Stimulated activated CD4-positive, alpha-beta T cell treated with anti-CD3 and anti-CD28 coated beads, TNF-alpha, amount 100 ng/mL, for 24 hours (primary cell): ENCODE measurements at regions not wholly inside any gene's neighbourhood (a gene's known extent, or its start where the extent isn't known, plus 50 kb on each side); places are given as distances from the start of the nearest gene placed in this dataset.
"Not testable (repeated sequence)": the region's sequence is repeated elsewhere in the genome, so short reads cannot be mapped to it uniquely, and the experiment has no call there.

ENCODE experiments used
- DNase-seq, 3 experiments: peaks; one replicate each; pipeline ENCODE4 v3.0.0-alpha.2; 2020; ENCODE audit warnings: low read depth in 3 of 3

DNA sequence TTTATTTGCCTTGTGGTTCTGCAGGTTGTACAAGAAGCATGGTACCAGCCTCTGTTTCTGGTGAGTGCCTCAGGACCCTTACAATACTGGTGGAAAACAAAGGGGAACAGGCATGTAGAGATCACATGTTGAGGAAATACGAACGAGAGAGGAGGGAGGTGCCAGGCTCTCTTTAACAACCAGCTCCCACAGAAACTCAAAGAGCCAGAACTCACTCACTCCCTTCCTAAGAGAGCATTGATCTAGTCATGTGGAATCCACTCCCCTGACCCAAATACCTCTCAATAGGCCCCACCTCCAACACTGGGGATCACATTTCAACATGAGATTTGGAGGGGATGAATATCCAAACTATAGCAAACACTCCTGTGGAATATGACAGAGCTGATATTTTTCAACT lies 938.0 kb downstream of the GALC start:
- DNase-seq = no peak

DNA sequence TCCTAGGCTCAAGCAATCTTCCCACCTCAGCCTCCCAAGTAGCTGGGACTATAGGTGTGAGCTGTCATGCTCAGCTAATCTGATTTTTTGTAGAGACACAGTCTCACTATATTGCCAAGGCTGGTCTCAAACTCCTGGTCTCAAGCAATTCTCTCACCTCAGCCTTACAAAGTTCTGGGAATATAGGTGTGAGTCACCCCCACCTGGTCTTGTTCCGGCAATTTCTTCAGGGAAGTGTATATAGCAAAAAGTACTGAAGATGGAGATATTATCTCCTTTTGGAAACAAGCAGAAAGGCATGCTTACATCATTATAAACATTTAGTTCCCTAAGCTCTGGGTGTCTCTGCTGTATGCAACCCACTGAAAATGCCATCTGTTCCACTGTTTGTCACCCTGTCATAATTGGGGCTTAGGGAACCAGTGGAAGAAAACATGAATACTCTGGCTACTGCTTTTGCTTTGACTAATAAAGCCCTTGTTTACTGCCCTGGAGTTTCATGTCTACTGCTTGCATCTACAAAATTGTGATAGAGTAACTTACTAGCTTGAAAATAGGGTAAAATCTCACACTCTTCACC lies 940.2 kb downstream of the GALC start:
- DNase-seq = no peak

DNA sequence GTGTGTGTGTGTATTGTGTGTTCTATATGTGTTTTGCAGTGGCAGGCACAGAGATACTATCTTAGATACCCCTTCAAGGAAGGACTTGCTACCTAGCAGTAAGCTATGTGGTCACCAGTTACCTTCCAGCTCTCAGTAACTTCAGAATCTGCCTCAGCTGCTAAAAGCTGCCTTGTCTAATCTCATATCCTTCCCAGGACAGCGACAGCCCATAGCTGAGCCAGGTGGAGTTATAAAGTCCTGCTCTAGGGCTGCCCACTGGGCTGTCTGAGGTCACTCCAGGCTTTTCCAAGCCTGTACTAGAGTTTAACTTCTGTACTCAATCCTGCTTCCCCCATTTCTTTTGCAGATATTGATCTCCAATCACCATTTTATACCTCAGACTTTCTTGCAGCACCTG lies 942.6 kb downstream of the GALC start:
- DNase-seq = no peak

DNA sequence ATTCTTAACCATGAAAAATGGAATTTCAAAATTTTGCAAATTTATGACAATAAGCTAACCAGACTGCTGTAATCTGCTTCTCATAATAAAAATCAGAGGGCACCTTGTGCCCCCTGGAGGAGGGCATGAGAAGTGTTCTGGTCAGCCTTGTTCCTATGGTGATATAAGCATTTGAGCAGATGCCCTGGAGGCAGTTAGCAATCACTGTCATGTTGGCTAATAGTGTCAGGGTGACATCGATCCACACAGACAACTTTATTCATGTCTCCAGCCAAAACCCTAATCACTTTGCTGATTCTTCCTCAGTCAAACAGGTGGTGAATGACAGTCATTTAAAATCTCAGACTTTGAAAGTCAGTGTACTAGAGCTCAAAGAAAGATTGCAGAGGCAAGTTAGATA lies 943.0 kb downstream of the GALC start:
- no peak for DNase-seq

DNA sequence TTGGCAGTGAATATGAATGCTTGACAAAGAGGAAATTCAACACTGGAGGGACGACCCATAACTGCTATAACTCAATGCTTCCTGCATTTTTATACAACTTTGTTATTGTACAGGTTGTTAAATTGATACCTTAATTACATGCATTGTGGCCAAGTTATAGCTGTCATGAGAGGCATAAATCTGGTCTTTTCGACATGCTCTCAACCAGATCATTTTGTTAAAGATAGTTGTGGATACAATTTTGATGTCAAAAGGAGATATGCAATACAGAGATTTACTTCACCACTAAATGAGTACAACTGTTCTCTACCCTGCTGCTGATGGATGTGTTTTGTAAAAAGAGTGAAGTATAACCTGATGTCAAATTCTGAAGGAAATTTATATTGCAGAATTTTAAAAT lies 946.0 kb downstream of the GALC start:
- DNase-seq = no peak

DNA sequence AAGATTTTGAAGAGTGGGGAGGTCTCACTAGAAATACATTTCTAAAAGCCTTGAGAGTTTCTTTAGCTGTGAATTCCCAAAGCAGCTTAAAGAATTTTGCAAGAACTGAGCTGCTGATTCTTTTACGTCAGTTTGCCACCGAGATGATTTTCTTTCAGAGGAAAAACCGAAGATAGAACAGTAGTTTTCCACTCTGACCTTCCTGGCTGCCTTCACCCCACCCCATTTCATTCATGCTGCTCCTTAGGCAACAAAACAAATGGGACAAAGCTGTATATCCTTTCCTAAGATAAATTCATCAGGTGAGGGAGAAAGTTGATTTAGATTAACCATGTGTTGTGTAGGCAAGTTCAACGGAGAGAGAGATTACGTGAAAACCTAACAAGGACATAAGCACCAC lies 947.0 kb downstream of the GALC start:
- DNase-seq = no peak

DNA sequence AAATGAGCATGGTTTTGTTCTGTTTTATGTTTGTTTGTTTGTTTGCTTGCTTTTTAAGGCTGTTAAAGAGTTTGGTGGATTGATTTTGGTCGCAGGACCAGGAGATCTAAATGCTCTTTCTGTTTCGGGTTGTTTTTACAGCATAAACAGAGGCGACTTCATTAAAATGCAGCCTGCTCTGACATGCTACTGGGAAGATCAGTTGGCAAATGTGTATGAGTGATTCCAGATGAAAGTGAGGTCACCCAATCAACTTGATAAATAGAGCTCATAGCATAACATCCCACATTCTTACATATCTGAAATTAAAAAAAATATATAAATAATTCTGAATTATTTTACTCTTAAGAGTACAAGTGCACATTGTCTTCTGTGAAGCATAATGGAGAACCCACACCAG lies 947.7 kb downstream of the GALC start:
- no peak for DNase-seq

DNA sequence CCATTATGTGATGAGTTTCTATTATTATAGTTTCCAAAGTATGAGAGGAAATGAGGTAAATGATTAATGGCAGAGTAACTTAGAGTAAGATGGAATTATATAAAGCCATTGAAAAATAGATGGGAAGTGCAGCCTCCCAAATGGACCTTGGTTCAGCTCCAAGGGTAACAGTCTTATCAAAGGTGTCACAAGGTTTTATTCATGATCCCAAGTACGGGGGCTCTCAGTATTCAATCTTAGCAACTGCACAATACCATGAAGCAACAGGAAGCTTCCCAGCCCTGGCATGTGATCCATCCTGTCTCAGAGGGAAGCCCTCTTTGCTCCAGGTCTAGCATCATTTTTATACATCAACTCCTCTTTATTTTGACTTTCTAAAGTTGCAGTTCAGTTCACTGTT lies 948.2 kb downstream of the GALC start:
- DNase-seq = no peak

DNA sequence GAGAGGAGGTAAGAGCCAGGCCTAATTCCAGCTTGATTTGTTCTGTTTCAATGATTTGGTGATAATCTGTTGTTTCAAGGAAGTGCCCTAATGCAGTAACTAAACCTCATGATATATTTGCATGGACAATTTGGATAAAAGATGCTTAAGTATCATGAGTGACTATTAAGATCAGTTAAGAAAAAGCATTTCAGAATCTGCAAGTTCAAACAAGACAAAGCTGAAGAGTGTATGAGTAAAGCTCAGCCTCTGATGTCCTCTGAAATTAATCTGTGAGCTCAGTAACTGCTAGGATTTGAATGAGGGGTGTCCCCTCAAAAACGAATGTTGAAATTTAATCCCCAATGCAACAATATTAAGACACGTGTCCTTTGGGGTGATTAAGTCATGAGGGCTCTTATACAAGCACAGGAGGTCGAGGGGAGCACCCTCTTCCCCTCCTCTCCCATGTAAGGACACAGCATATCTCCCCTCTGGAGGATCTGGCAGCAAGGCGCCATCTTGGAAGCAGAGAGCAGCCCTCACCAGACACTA lies 949.2 kb downstream of the GALC start:
- no peak for DNase-seq

DNA sequence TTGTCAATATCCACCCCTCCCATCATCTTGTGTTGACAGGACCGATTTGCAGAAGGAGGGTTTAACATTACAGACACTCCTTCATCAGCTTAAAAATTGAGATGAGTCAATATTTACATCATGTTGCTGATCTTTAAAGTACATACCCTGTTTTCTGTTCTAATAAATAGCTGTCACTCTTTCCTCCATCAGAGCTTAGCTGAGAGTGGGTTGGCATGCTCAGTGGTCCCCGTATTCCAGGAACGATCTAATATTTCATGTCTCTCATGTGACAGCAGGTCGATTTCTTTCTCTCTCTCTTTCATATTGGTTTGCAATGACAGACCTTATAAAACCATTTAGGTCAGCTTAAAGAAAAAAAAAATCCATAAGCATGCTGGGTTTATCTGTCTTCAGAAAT lies 950.6 kb downstream of the GALC start:
- no peak for DNase-seq

DNA sequence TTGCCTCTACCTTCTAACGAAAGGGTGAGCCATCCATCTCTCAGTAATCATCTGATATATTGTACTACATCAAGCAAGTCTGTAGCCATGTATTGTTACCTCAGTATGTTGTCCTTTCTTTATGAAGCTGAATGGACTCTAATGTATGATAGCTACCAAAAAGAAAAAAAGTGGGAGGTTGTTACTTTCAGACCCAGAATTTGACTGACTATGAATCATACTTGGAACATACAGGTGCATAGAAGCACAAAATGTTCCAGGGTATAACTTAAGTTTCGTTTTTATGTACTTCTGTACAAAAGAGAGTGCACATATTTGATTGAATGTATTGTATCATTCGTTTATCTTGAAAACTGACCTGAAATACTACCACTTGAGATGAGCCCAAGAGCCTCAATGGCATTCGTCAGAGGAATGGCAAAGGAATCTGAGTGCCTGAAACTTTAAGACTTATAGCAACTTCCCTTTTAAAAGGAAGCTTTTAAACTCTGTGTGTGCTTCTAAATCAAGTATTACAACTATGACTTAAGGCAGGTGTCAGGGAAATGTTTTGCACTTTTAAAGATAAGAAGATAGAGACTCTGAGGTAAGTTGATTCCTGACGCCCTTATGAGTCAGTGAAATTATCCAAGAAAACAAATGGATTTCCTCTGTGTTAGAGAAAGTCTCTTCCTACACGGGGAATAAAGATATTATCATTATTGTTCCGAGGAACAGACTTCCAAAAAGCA lies 951.5 kb downstream of the GALC start:
- no peak for DNase-seq

DNA sequence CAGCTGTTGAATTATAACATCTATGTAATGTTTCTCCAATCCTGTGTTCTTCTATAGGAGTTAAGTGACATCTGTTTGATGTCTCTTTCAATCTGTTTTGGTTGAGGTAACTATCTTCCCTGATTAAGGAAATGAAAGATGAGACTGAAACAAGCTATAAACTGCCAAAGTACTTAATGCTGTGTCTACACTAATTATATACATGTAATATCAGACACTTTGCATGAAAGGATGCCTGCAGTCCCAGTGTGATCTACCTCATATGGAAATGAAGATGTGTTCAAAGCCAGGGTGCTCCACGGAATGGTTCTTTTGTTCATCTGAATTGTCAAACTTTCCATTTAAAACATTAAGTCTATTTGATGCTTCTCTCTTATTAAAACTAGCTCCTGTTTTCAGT lies 958.3 kb downstream of the GALC start:
- no peak for DNase-seq

DNA sequence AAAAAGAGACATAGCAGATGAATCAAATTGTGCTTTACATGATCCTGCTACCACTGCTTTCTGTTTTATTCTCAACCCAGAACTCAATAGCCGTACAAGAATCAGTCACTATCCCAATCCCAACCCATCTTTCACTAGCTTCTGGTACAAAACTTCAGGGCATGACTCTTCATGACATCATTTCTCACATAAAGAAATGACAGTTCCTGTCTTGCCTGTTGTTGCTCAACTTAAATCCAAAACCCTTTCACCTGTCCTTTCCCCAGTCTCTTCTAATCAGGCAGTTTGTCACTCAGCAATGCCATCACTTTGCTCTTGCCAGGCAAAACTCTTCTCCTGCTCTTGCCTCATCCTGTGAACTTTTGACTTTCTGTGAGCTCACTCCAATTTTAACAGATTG lies 962.8 kb downstream of the GALC start:
- no peak for DNase-seq

DNA sequence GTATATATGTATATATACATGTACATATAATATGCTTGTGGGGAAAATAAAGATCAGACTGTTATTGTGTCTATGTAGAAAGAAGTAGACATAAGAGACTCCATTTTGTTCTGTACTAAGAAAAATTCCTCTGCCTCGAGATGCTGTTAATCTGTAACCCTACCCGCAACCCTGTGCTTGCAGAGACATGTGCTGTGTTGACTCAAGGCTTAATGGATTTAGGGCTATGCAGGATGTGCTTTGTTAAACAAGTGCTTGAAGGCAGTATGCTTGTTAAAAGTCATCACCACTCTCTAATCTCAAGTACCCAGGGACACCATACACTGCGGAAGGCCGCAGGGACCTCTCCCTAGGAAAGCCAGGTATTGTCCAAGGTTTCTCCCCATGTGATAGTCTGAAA lies 972.9 kb downstream of the GALC start:
- DNase-seq = not testable (repeated sequence)

DNA sequence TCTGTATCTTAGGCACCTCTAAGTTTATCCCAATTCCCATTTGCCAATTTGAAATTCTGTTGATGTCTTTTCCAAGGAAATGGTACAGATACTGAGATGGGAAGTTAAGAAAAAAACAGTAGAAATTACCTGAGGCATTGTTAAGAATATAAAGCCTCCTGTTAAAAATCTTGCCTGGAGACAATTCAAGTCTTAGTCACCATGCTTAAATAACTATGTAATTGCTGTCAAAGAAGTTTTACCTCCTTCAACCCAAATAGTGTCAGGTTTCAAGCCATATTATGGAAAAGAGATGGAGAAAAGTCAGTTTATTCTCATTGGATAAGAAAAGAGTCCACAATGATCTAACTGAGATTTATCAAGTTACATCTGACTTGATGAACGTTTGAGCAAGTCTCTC lies 974.7 kb downstream of the GALC start:
- DNase-seq = no peak

DNA sequence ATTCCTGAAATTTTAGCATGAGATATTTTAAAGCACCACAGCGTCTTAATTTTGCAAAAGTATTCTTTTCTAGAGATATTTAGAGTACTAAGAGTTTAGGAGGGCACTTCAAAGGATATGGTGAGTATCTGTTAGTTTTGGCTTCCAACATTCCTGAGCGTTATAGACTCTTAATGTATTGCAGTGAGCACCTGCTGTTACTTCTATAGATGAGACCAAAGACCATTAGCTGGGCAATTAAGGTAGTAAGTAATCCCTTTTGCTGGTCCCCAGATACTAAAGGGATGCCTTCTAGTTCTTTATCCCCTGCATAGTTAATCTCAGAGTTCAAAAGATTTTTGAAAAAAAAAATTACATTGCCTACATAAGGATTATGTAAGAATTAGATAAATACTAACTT lies 975.6 kb downstream of the GALC start:
- no peak for DNase-seq

DNA sequence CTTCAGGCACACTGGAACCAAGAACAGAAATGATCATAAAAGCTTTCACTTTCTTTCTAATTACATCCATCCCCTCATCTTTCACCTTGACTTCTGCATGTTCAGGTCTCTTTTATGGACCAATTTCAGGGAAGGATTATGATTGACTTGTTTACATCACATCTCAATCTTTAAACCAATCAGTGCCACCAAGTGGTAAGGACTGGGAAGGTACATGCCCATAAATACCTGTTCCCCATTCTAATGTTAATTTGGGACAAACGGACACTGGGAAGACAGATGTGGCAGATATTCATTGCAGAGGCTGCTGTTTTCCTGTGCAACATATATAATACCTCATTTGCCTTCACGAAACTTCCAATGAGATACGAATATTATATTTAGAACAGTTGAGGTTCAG lies 978.1 kb downstream of the GALC start:
- no peak for DNase-seq

DNA sequence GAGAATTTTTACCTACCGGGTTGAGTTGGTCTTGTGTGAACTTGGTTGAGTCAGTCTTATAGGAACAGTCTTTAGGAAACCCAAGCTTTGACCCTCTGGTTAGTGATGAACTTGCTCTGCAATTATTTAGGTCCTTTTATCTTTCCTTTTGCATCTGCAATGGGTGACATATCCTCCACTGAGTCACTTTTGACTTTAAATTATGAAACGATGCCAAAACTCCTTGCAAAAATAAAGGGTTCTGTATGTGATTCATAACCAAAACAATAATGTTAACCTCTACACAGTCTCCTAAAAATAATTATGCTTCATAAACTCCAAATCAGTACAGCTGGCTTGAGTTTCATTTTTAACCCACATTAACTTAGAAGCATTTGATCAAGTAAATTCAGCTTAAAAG lies 979.4 kb downstream of the GALC start:
- no peak for DNase-seq

DNA sequence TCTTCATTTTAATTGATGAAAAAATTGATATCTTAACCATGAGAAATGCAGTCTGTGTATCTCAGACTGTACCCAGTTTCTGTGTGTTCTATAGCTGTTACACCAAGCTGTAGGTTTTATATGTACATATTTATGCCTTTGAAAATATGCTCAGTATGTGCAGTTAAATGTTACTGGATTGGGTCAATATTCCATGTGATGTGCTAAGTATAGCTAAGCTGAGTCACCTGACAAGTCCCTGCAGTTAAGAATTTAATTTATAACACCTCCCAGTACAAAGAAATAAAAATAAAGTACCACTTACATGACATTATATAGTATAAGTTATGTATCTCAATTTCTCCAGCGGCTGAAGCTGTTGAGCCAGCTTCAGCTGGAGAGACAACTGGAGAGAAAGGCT lies 984.0 kb downstream of the GALC start:
- no peak for DNase-seq

DNA sequence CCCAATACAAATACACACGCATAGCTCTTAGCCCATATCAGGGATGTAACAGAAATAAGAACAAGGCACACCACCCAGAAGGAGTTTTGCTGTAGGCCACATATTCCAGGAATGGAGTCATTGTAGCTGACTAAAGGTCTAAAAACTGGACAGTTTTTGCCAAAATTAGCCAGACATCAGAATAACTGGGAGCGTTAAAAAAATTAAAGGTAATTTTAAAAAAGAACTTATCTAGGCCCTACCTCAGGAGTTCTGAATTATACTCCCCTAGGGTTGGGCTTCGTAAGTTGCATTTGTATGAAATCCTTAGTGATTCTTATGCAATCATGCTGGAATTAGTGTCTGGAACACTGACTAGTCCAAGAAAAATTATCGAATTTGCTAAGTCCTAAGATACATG lies 987.7 kb downstream of the GALC start:
- no peak for DNase-seq

DNA sequence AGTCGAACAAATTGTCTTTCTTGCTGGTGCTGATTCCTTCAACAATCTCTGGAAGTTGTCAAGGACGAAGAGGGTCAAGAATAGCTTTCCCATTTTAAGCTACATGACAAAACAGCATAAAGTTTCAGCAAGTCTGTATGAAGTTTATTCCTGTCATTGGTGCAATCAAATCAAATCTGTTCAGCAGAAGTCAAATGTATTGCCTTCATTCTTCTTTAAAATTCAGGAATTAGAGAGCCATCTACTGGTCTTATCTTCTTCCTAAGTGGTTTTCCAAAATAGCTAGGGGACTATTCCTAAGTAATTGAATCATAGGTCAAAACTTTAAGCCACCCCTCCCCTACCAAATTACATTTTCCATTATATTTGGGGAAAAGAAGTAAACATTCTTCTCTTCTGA lies 990.2 kb downstream of the GALC start:
- DNase-seq = no peak

DNA sequence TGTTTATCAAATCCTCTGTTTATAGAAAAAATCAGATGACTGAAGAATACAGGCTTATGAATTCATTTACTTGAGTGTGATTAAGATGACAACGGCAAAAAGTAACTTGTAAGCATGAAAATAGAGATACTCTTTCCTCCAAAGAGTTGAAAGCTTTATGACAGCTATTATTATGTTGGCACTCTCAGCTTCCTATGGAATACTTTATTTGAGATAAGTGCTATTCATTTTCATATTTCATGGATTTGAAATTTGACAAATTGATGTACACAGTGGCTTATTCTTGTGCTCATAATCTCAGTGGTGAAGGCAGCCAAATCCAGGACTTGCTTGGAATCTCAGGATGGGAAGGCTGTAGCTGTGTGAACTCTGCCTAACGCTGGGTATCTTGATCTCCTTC lies 991.6 kb downstream of the GALC start:
- DNase-seq = no peak

DNA sequence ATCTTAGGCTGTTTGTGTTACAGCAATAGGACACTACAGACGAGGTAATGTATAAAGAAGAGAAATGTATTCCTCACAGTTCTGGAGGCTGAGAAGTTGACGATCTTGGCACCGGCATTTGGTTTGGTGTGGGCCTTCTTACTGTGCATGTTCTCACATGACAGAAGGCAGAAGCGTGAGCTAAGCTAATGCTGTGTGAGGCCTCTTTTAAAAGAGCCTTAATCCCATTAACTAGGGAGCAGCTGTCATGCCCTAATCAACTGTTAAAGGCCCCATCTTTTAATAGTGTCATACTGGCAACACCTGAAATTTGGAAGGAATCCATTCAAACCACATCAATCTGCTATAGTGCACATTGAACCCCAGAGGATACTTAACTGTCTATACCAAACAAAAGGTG lies 992.9 kb downstream of the GALC start:
- no peak for DNase-seq

DNA sequence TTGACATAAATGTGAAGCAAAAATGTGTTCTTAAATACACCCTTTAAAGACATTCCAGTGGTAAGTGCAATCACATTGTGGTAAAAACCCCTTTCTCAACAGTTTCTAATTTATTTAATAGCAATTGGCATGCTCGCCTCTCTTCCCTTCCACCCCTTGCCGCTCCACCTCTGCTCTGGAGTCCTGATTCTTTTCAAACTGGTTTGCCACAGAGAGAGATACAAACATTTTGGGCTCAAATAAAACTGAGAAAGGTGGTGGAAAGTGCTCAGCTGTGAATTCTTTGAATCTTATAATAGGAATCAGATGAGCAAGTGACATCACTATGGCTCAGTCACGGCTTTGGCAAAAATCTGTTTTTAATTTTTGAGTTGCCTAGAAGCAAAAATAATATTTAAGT lies 993.9 kb downstream of the GALC start:
- DNase-seq = no peak
